OCI-LY1 (cell line): ENCODE measurements at regions not wholly inside any gene's neighbourhood (a gene's known extent, or its start where the extent isn't known, plus 50 kb on each side); places are given as distances from the start of the nearest gene placed in this dataset.

Experiments
- H2AFZ ChIP-seq: fragments of 200-600 bp; sonication (generic), shearing (Covaris generic); 2 replicates; pipeline ENCODE4 v1.6.0; 2014; ENCODE audit warnings: antibody characterized with exemption, mild to moderate bottlenecking, low read length
- H3F3A ChIP-seq: fragments of 200-600 bp; sonication (generic), shearing (Covaris generic); 2 replicates; pipeline ENCODE4 v1.6.0; 2014; ENCODE audit warnings: mild to moderate bottlenecking, antibody characterized with exemption, low read length, moderate library complexity; ENCODE audit not compliant: insufficient read depth
- H3K27ac ChIP-seq: fragments of 200-600 bp; sonication (generic); 2 replicates; pipeline ENCODE4 v1.5.1; 2014; ENCODE audit warnings: low read length, mixed run types, mild to moderate bottlenecking, low read depth; ENCODE audit not compliant: poor library complexity, severe bottlenecking
- H3K27me3 ChIP-seq: fragments of 200-600 bp; sonication (generic); 2 replicates; pipeline ENCODE4 v1.6.0; 2014; ENCODE audit warnings: antibody characterized with exemption, mild to moderate bottlenecking, low read length, moderate library complexity; ENCODE audit not compliant: insufficient read depth
- H3K36me3 ChIP-seq: fragments of 200-600 bp; sonication (generic); 2 replicates; pipeline ENCODE4 v1.6.1; 2014; ENCODE audit warnings: mild to moderate bottlenecking, antibody characterized with exemption, low read length, moderate library complexity, mixed read lengths; ENCODE audit not compliant: insufficient read depth
- H3K4me1 ChIP-seq: fragments of 200-600 bp; sonication (generic); 2 replicates; pipeline ENCODE4 v1.5.1; 2014; ENCODE audit warnings: mild to moderate bottlenecking, low read length, moderate library complexity; ENCODE audit not compliant: insufficient read depth, severe bottlenecking
- H3K4me2 ChIP-seq: fragments of 200-600 bp; sonication (generic), shearing (Covaris generic); 2 replicates; pipeline ENCODE4 v1.6.1; 2014; ENCODE audit warnings: low read length
- H3K4me3 ChIP-seq: fragments of 200-600 bp; sonication (generic); 2 replicates; pipeline ENCODE4 v1.5.1; 2014; ENCODE audit warnings: low read length, low read depth, mild to moderate bottlenecking, mixed read lengths; ENCODE audit not compliant: poor library complexity, severe bottlenecking
- H3K79me2 ChIP-seq: fragments of 200-600 bp; shearing (Covaris generic); 2 replicates; pipeline ENCODE4 v1.6.1; 2016; ENCODE audit warnings: mixed run types, low read length, mixed read lengths; ENCODE audit not compliant: insufficient read depth
- H3K9ac ChIP-seq: fragments of 200-600 bp; sonication (generic), shearing (Covaris generic); 2 replicates; pipeline ENCODE4 v1.6.1; 2014; ENCODE audit warnings: mild to moderate bottlenecking, low read length, mixed read lengths
- H3K9me2 ChIP-seq: fragments of 200-600 bp; sonication (generic), shearing (Covaris generic); 2 replicates; pipeline ENCODE4 v1.6.1; 2014; ENCODE audit warnings: low read depth, mild to moderate bottlenecking, low read length, mixed read lengths
- H3K9me3 ChIP-seq: fragments of 200-600 bp; shearing (Covaris generic); 2 replicates; pipeline ENCODE4 v1.6.1; 2014; ENCODE audit warnings: low read length, mixed read lengths
- H4K20me1 ChIP-seq: fragments of 200-600 bp; sonication (generic), shearing (Covaris generic); 2 replicates; pipeline ENCODE4 v1.6.0; 2016; ENCODE audit warnings: mild to moderate bottlenecking, low read length; ENCODE audit not compliant: insufficient read depth
- EZH2 ChIP-seq: fragments of 200-600 bp; sonication (generic), shearing (Covaris generic); IDR thresholded peaks from 2 replicates; pipeline ENCODE4 v1.8.0; 2017; ENCODE audit warnings: borderline replicate concordance, mixed run types, mild to moderate bottlenecking, antibody characterized with exemption, low read length, moderate library complexity, mixed read lengths
- TF ChIP-seq, protein P1 (sequence below): fragments of 200-600 bp; sonication (generic), shearing (Covaris generic); IDR thresholded peaks from 2 replicates; pipeline ENCODE4 v1.5.1; 2017; ENCODE audit warnings: mild to moderate bottlenecking, antibody characterized with exemption, low read length, moderate library complexity, mixed read lengths

DNA sequence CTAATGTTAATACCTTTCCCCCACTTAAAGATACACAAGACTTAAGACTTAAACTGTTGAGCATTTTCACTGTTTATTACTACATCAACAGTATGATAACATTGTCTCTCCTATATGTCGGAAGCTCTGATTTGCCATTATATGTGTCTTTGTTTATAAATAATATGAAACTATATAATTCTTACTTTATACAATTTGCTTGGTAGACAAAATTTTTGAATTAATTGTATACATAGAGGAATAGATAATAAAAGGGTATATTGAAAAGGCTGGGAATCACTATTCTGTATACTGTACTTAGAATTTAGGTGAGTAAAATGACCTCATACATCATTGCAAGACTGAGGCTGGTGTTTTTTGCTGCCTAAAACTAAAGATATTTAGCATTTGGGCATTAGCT lies 82.1 kb upstream of the HDAC9 start:
- no peak overlapping the region for H3K27ac ChIP-seq
- no peak overlapping the region for H3K9ac ChIP-seq
- H3K27me3 ChIP-seq = no peaks in the 10 kb centered on the region
- no peaks in the 10 kb centered on the region for H3K79me2 ChIP-seq
- no peak overlapping the region for H3K4me3 ChIP-seq
- H3F3A ChIP-seq = no peaks in the 10 kb centered on the region
- no peaks in the 10 kb centered on the region for H3K36me3 ChIP-seq
- no peaks in the 10 kb centered on the region for H3K9me2 ChIP-seq
- no peaks in the 10 kb centered on the region for H3K4me1 ChIP-seq
- no peaks in the 10 kb centered on the region for H4K20me1 ChIP-seq
- TF ChIP-seq EZH2 = no peak
- TF ChIP-seq, protein P1, sequence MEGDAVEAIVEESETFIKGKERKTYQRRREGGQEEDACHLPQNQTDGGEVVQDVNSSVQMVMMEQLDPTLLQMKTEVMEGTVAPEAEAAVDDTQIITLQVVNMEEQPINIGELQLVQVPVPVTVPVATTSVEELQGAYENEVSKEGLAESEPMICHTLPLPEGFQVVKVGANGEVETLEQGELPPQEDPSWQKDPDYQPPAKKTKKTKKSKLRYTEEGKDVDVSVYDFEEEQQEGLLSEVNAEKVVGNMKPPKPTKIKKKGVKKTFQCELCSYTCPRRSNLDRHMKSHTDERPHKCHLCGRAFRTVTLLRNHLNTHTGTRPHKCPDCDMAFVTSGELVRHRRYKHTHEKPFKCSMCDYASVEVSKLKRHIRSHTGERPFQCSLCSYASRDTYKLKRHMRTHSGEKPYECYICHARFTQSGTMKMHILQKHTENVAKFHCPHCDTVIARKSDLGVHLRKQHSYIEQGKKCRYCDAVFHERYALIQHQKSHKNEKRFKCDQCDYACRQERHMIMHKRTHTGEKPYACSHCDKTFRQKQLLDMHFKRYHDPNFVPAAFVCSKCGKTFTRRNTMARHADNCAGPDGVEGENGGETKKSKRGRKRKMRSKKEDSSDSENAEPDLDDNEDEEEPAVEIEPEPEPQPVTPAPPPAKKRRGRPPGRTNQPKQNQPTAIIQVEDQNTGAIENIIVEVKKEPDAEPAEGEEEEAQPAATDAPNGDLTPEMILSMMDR = no peak
- H3K4me2 ChIP-seq = no peak overlapping the region
- H2AFZ ChIP-seq = no peak overlapping the region
- H3K9me3 ChIP-seq = no peaks in the 10 kb centered on the region; the same call in 1 of the 2 replicates

DNA sequence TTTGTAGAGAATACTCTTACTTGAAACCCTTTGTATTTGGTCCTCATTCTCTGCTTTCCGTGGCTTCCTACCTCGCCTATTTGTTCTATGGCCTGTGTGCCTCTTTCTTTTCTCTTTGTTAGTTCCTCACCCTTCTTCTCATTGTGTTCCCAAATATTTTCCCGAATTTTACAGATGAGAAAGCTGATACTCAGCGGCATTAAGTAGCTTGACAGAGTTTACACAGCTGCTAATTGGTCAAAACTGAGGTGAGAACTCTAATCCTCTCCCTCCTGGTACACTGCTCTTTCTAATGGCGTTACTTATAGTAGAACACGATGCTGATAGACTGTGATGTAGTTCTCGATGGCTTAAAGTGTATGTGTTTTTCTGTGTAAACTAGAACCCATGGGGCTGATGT lies 80.7 kb upstream of the HDAC9 start:
- TF ChIP-seq EZH2 = no peak
- TF ChIP-seq, protein P1 = no peak
- Histone ChIP-seq H3K27me3 (no peaks in the 10 kb centered on the region), H3K4me1 (no peaks in the 10 kb centered on the region), H3F3A (no peaks in the 10 kb centered on the region), H3K9me2 (no peaks in the 10 kb centered on the region), H3K79me2 (no peaks in the 10 kb centered on the region), H3K36me3 (no peaks in the 10 kb centered on the region), H3K27ac (no peak overlapping the region), H3K9ac (no peak overlapping the region), H4K20me1 (no peaks in the 10 kb centered on the region), H3K9me3 (no peaks in the 10 kb centered on the region; the same call in 1 of the 2 replicates), H3K4me2 (no peak overlapping the region), H2AFZ (0 out of 2 replicates have a peak overlapping the region, but pooled peaks have one; percentile 7), H3K4me3 (no peak overlapping the region)

DNA sequence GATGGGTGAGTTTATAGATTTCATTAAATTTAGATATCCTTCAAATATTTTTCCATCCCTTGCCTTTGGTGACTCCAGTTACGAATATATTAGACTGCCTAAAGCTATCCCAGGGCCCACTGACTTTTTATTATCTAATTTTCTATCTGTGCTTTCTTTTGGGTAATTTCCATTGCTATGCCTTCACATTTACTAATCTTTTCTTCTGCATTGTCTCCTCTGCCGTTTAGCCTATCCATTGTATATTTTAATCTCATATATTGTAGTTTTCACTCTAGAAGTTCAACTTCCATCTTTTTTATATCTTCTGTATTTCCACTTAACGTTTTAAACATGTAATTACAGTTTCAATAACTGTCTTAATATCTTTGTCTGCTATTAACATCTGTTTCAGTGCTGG lies 78.6 kb upstream of the HDAC9 start:
- Histone ChIP-seq H3K9me3 (no peaks in the 10 kb centered on the region; the same call in 1 of the 2 replicates), H3F3A (no peaks in the 10 kb centered on the region), H3K4me3 (no peak overlapping the region), H3K27me3 (no peaks in the 10 kb centered on the region), H3K4me2 (no peak overlapping the region), H3K27ac (no peak overlapping the region), H3K9ac (no peak overlapping the region), H3K9me2 (no peaks in the 10 kb centered on the region), H3K4me1 (peaks cover 13% of the 10 kb centered on the region), H2AFZ (no peak overlapping the region), H4K20me1 (no peaks in the 10 kb centered on the region), H3K79me2 (no peaks in the 10 kb centered on the region), H3K36me3 (no peaks in the 10 kb centered on the region)
- TF ChIP-seq, protein P1 = no peak
- no peak for TF ChIP-seq EZH2
